ENCODE measurements at regions not wholly inside any gene's neighbourhood (a gene's known extent, or its start where the extent isn't known, plus 50 kb on each side); places are given as distances from the start of the nearest gene placed in this dataset.
"Not testable (repeated sequence)": the region's sequence is repeated elsewhere in the genome, so short reads cannot be mapped to it uniquely, and the experiment has no call there.

DNA sequence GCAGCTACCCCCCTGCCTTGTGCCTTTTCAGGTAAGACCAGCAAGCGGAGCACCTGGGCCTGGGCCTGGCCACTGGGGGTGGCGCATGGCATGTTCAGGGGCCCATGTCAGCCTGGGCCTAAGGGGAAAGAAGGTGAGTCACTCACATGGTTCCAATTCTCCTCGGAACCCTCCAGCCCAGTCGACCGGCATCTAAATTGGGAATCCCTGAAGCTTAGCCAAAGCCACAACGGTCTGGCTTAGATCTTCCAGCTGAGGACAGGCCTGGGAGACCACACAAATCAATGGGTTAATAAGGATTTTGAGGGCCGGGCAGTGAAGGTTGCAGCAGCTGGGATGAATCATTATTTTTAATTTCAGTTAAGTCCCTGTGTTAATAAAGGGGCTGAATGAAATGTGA is 145.1 kb upstream of the SMYD2 start:
- DNase-seq (ENCODE audit: low spot score): no peak
- intact Hi-C loops (cut with DNase I): no loop called here

DNA sequence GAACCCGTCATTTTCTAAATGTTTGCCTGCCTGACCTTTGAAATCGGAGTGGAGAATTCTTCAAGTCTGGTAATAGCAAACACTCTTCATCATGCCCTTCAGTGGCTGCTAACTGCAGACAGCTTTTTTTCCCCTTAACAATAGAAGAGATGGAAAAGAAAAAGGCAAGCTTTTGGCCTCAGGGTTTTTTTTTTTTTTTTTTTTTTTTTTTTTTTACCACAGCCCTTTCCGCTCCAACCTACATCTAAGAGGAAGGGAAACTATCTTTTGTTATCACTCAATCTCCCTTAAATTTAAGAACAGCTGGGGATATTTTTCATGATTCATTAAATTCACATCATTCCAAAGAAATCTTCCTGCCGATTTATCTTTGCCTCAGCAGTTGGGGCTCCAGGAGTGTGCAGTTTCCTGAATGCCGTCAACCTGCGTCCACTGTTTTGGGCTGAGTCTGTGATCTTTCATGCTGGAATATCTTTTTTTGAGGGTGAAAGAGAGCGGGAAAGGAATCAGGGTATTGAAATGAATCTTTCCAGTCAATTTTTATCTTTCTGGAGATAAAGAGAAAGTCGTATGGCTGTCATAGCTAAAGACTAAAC is 144.5 kb upstream of the SMYD2 start:
- DNase-seq (ENCODE audit: low spot score): no peak
- intact Hi-C loops (cut with DNase I): no loop called here

DNA sequence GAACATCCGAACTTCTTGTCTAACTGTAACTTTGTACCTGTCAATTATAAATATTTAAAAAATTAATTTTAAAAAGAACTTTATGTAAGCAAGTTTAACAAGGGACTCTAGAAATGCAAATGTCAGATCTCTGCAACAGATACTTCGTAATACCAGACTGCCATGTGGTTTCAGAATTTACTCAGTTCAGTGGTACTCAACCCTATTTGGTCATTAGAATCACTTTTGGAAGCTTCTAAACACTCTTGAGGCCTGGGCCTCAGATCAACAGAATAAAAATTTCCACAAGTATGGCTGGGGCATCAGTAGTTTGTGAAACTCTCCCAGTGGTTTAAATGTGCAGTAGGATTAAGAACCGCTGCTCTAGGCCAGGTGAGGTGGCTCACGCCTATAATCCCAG is 139.5 kb upstream of the SMYD2 start:
- intact Hi-C loops (cut with DNase I): no loop called here
- DNase-seq (ENCODE audit: low spot score): no peak

DNA sequence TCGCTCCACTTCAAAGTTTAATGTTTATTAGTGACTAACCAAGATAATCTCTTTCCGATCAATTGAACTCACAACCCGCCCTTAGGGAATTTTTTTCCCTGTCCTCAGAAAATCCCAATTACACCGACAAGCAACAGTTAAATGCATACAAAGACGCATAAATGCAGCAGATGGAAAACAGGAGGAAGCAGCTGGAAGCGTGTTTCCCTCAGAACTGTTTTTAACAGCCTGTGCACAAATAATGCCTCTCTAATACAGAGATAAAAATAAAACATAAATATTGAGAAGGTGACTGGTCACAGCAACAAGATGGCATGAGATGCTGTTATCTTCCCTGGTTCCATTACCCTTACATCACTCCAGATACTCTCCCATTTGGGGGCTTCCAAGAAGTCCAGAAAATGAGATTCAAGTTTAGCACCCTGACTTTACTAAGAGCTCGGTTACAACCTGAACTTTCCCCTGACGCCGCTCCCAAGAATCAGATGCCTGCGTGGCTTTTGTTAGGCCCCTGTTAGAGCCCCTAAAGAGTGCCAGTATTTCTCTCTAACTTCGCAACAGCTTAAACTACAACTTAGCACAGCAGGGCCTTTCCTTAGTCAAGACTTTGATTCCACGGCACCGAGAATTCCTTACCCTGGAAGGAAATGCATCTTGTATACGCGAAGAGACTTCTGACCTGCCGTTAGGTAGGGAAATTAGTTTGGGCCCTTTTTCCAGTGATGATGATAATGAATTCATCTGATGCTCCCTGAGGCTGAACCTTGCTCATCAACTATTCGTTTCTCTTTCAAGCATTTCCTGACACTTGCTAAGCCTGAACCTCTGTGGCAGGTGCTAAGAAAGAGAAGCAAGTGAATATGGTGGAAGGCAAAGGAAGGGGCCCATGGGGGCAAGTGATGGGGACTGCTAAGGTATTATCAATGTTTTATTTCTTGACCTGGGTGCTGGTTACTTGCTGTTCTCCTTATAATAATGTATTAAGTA is 137.7 kb upstream of the SMYD2 start:
- intact Hi-C loops (cut with DNase I): no loop called here
- no peak for DNase-seq (ENCODE audit: low spot score)

DNA sequence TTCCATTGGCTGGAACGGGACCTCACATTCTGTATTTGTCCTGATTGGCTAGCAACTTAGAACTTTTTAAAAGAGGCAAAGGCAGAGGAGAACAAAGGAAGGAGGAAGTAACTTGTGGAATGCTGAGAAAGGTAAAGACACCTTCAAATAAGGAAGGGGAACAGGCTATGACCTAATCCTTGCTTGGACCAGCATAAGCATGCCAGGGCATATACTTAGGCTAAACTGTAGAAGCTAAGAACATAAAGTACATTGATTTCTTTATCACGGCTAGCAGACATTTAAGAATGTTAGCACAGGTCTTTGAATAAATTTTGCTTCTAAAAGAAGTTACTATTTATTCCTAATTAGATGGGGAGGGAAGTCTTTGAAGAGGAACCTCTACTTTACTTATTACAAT is 136.4 kb upstream of the SMYD2 start:
- intact Hi-C loops (cut with DNase I); DNase-seq (ENCODE audit: low spot score): not testable (repeated sequence)

DNA sequence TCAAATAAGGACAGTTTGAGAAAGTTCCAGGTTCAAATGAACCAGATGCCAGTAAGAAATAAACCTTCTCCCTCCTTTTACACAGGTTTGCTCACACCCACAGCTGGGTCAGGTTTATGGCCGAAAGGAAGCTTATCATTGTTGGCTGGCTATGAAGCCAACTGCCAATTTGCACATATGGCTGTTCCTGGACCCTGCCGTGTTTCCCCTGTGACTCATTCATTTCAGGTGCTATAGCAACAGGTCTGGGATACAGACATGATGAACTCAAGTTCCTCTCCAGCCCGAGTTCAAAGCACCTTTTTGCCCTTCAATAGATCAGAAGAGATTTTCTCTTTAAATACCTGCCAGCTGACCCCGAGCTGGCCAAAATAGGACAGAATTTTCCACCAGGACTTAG is 134.4 kb upstream of the SMYD2 start:
- intact Hi-C loops (cut with DNase I): no loop called here
- DNase-seq (ENCODE audit: low spot score): no peak

DNA sequence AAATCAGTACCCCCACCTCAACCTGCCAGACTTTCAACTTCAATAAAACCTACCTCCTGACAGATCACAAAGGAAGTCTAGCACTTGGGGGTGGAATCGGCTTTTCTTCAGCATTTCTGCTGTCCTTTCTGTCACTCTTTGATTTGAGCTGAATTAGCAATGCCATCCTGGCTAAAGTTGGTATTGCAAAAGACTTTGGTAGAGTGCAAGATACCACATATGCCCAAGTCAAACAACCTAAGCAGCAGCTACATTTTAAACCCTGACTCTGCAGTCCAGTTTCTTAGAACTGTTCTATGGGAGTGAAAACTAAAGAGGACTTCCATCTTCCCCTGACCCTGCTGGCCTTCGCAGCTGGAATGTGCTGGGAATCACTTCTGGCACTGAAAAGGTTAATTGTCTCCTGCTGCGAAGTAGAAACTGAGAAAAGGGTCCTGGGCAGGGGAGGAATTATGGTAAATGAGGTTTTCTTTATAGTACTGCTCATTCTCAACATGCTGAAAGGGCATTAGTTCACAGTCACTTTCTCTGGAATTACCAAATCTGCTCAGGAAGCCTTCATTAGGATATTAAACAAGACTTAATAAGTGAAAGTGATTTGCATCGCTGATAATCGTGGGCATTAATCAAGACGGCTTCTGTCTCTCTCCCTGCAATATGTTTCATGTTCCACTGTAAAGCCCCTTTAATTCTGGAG is 126.2 kb upstream of the SMYD2 start:
- DNase-seq (ENCODE audit: low spot score): no peak
- intact Hi-C loops (cut with DNase I): no loop called here

DNA sequence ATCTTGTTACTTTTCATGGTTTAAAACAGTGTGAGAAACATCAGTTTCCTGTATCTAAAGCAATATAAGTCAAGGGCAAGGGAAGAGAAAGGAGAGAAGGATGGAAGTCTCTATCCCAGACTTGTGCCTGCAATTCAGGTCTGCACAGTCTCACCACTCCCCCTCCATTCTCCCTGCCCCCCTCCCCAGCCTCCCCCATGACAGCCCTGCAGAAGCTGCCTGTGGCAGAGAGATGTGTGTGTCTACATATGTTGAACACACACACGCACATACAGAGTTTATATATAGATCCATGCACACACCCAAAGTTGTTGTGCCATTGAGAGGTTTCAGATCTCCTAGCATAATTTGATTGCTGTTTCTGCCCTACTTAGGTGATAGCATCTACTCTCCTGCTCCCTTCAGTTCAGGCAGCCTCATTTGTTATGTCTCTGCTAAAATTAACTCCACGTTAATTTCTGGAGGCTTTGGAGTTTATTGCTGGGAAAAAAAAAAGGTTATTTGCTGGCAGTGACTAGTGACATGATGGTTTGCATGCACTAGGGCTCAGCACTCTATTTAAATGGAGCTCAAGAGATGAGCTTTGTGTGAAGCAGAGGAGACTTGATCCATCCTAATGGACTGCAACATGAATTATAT is 124.9 kb upstream of the SMYD2 start:
- intact Hi-C loops (cut with DNase I): no loop called here
- DNase-seq (ENCODE audit: low spot score): no peak

DNA sequence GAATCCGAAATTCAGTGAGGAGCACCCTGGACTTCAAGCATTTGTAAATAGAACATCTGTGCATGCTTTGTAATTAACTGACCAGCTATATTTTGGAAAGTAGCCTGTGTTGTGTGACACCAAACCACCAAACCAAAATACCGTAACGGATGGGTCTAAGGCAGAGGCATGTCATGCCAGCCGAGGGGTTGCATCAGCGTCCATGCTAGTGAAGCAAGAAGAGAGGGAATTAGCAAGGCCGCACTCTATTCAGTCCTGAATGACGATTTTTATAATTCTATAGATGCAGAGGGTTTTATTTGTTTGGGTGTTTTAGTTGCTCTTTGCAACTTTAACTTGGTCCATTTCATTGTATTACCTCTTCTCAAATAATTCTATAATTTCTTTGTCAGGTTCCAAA is 116.8 kb upstream of the SMYD2 start:
- DNase-seq (ENCODE audit: low spot score): no peak
- intact Hi-C loops (cut with DNase I): no loop called here

DNA sequence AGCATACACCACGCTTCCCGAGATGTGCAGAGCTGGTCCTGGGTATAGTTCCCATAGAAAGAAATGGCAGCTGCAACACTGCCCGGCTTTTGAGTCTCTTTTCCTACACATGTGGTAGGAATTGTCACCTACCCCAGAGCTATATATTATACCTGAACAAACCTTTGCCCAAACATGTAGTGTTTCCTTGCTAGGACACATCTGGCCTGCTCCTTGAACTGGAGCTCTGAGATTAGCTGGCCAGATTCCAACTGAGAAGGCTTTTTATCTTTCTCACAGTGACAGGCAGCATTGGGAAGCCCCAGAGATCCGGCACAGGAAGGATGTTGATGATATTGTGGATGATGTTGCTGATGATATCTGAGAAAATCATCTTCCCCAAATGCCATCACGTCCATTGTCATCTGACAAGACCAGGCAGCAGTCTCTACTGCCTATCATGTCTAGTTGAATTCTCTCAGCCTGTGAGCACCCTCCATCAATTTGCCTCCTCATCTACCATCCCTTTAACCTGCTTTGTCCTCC is 115.0 kb upstream of the SMYD2 start:
- no peak for DNase-seq (ENCODE audit: low spot score)
- intact Hi-C loops (cut with DNase I): no loop called here

DNA sequence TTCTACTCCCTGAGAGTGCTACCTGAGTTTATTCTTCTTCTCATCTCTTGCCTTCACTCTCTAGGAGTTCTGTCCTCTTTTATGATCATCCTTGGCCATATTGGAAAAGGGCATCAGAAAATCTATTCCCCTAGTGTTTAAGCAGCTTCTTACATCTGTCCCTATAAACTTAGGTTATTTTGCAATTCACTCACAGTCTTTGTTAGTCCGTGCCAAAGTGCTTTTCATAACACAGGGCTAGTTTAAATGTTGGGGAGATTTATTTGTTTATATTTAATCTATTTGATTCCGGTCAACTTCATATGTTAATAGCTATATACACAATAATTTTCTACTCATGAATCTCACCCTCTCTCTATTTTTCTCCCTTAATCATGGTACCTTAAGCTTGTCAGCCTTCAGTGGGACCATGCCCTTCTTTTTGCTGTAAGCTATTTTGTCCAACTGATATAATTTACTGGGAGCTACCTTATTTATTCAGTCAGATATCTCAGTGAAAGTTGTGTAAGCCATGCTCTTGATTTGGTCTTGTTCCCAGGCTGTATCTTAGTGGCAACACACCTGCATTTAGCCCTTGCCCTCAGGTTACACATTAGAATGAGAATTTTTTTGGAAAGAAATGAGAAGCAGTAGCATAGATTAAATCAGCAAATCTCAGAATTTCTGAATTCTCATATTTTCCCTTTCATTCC is 106.3 kb upstream of the SMYD2 start:
- no peak for DNase-seq (ENCODE audit: low spot score)
- intact Hi-C loops (cut with DNase I): no loop called here

DNA sequence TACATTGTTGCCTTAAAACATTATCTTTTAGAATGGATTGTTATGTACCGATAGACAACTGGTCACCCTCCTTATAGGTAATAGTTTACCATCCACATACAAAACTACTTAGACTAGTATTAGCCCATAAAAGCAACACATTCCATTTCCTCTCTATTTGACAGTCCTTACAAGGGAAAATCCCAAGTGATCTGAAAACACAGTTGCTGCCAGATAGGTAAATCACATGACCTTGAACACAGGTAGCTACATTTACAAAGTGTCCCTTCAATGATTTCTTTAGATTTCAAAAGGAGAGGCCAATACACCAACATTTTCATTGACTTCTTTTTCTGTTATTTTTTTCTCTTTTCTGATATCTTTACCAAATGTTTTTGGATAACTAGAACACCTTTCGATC is 102.9 kb upstream of the SMYD2 start:
- intact Hi-C loops (cut with DNase I): no loop called here
- DNase-seq (ENCODE audit: low spot score): no peak

DNA sequence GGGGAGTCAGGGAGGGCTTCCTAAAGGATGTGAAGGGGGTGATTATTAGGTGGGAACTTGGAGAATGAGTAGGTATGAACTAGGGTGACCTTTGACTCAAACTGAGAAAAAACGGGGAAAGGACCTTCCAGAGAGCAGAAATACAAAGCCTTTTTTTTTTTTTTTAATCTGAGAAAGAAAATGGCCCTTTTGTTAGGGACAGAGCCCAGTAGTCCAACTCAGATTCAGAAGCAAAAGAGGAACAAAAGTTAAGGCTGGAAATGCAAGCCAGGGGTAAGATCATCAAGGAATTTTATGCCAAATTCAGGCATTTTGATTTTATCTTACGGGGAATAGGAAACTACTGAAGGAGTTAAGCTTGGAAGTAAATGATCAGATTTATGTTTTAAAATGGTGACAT is 96.0 kb upstream of the SMYD2 start:
- DNase-seq (ENCODE audit: low spot score): no peak
- intact Hi-C loops (cut with DNase I): no loop called here

DNA sequence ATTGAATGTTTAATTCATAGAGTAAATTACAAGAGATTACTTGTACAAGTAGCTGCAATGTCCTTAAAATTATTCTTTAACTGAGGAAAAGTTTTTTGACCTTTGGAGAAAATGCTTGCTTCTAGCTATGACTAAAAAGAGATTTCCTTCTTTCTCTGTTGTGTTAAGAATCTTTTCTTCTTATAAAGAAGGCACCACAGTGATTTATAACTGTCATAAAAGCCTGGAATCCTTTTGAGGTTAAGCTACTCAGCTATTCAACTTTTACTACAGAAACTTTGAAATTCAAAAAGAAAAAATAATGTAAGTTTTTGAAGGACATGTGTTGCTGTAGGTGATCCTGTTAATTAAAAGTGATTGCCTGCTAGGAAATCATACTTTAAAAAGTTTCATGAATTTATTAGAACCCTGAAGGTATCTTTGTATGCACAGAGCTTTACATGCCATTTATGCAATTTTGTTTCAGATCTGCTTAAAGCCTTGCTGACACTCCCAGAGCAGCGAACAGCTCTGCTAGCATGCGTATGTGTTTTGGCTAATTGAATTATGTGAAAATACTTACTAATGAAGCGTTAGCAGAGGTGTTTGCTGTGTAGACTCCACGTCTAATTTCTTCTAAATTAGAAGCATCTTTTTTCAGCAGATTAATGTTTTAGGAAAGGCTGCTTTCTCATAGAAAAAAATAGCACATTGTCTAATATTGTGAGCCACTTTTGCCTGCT is 94.7 kb upstream of the SMYD2 start:
- DNase-seq (ENCODE audit: low spot score): no peak
- intact Hi-C loops (cut with DNase I): no loop called here

DNA sequence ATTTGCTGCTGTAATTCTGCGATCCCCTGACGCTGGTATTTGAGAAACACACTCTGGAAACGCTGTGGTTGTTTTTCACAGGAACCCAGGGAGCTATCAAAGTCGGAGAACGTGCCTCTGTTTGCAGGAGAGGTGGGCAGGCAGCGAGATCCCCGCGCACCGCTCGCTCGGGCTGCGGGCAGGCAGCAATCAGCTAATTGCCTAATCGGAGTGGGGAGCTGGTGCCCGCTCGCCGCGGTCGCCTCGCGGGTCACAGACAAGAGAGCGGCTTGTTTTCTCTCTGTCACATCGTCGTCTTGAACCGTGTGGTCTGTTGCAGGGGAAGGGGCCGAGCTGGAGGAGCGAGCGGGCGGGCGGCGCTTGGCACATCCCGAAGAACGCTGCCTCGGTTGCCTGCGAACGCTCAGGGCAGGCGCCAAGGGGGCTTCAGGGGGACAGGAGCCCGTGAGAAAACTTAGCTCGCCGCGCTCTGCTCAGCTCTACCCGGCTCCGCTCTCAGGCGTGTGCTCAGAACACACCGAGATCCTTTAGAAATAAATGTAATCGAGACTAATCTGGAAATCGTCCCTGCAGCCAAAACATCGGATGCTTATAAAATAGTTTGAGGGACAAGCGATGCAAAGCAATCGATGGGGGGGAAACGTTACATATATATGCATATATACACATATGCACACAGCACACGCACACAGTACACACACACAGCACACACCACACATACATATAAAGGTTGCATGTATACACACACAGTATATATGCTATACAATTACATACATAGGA is 93.6 kb upstream of the SMYD2 start:
- intact Hi-C loops (cut with DNase I): no loop called here

DNA sequence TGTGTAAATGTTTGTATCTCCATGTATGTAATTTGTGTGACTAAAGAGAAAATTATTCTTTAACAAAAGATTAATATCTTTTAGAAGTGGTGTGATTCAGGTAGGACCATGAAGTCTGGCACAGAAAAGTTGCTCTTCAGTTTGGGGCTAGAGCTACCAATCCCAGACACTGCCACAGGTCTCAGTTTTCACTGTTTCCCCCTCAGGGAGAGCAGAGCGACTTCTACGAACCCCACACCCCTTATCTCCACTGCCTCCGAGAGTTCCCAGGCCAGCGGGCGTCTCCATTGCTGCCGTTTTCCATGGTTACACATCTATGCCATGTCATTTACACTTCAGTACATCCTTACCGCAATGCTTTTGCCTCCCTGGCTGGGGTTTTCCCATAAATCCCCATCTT is 93.0 kb upstream of the SMYD2 start:
- intact Hi-C loops (cut with DNase I): no loop called here

More for the DNA sequence above, 93.6 kb upstream of the SMYD2 start:
- DNase-seq (ENCODE audit: low spot score): no peak

DNA sequence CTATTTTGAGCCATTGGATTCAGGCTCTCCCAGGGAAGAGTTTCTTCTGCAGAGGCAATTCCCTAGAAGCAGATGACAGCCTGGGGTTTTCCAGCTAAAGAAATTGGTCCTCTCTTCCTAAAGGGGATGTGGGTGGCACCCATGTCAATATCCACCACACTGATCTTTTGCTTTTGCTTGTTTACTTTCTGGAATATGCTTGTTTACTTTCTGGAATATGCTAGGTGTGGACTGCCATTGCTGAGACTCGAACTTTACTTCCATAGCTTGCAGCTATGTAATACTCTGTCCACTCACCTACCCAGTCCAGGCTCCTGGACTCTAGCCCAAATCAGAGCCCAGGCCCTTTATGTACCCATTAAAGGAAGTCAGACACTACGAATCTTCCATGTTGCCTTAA is 92.1 kb upstream of the SMYD2 start:
- intact Hi-C loops (cut with DNase I): no loop called here
- DNase-seq (ENCODE audit: low spot score): no peak

More for the DNA sequence above, 93.0 kb upstream of the SMYD2 start:
- no peak for DNase-seq (ENCODE audit: low spot score)

Data from cardiac septum (tissue), 1 donor.